ENCODE measurements at regions not wholly inside any gene's neighbourhood (a gene's known extent, or its start where the extent isn't known, plus 50 kb on each side); places are given as distances from the start of the nearest gene placed in this dataset.

DNA sequence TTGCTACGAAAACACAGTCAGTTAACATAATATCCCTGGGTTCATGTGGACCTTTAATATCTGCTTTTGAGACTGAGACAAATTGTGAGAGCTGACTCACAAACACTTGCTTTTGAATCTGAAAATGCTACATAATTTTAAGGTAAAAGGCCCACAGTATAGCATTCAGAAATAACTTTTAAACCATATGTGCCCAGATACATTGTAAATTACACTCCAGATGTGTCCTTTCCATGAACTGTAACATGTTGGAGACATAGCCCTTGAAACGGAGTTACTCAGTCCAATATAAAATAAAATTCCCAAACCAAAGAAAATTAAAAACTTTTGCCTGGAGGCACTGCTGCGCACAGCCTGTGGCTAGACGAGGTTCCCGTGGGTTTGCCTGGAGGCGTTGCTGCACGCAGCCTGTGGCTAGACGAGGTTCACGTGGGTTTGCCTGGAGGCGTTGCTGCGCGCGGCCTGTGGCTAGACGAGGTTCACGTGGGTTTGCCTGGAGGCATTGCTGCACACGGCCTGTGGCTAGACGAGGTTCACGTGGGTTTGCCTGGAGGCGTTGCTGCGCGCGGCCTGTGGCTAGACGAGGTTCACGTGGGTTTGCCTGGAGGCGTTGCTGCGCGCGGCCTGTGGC, 131.9 kb upstream of the ALKAL2 start:
- TF ChIP-seq SIN3A (IDR thresholded peaks at IDR 0.05; ENCODE audit: borderline replicate concordance, insufficient read depth, low read length) (no peak), TAF1 (IDR thresholded peaks at IDR 0.05; ENCODE audit: borderline replicate concordance, insufficient read depth, low read length) (no peak), POLR2AphosphoS5 (IDR thresholded peaks at IDR 0.05; ENCODE audit: low read depth, low read length) (no peak), FOXP2 (optimal IDR thresholded peaks at IDR 0.05; ENCODE audit: borderline replicate concordance, extremely low read depth, extremely low read length, insufficient read depth) (no peak)
- TF ChIP-seq, protein P1, sequence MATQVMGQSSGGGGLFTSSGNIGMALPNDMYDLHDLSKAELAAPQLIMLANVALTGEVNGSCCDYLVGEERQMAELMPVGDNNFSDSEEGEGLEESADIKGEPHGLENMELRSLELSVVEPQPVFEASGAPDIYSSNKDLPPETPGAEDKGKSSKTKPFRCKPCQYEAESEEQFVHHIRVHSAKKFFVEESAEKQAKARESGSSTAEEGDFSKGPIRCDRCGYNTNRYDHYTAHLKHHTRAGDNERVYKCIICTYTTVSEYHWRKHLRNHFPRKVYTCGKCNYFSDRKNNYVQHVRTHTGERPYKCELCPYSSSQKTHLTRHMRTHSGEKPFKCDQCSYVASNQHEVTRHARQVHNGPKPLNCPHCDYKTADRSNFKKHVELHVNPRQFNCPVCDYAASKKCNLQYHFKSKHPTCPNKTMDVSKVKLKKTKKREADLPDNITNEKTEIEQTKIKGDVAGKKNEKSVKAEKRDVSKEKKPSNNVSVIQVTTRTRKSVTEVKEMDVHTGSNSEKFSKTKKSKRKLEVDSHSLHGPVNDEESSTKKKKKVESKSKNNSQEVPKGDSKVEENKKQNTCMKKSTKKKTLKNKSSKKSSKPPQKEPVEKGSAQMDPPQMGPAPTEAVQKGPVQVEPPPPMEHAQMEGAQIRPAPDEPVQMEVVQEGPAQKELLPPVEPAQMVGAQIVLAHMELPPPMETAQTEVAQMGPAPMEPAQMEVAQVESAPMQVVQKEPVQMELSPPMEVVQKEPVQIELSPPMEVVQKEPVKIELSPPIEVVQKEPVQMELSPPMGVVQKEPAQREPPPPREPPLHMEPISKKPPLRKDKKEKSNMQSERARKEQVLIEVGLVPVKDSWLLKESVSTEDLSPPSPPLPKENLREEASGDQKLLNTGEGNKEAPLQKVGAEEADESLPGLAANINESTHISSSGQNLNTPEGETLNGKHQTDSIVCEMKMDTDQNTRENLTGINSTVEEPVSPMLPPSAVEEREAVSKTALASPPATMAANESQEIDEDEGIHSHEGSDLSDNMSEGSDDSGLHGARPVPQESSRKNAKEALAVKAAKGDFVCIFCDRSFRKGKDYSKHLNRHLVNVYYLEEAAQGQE (IDR thresholded peaks at IDR 0.05; ENCODE audit: insufficient read depth in 1 of 2, low read depth in 2 of 2, low read length in 2 of 2) = no peak

Data from PFSK-1 (cell line).